Activated CD8-positive, alpha-beta memory T cell treated with anti-CD3 and anti-CD28 coated beads for 4 hours (primary cell): ENCODE measurements at regions not wholly inside any gene's neighbourhood (a gene's known extent, or its start where the extent isn't known, plus 50 kb on each side); places are given as distances from the start of the nearest gene placed in this dataset.

Experiments used
- DNase-seq, 2 donors: peaks; one replicate each; pipeline ENCODE4 v3.0.0-alpha.2; 2020; ENCODE audit warnings: low read depth in 2 of 2

DNA sequence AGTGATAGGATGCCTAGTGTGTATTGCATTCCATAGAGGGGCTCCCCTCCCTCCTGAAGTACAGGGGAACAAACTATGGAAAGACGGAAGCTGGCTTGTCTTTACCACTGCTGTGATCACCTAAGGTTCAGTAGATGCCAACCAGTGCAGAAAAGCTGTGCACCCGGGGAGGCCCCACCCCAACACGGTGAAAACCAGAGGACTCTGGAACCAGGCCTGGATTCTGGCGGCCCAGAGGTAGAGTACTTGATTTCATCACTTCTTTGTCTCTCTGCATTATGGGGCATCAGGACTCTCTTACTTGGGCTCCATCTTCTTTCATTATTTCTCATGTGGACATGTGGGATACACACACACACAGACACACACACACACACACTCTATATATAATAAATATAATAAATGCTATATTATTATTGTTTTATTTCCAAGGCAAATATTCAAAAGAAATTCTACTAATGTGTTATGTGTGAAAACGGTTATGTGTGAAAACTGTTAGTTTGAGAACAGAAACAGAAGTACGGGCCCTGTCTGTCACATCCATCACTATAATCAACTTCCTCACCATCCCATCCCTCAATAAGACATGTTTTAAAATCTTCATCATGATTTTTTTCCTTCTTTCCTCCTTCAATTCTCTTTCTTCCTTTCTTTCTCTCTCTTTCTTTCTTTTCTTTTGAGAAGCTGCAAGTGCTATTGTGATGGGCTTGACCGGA is 152.4 kb upstream of the CMC1 start:
- no peak for DNase-seq

DNA sequence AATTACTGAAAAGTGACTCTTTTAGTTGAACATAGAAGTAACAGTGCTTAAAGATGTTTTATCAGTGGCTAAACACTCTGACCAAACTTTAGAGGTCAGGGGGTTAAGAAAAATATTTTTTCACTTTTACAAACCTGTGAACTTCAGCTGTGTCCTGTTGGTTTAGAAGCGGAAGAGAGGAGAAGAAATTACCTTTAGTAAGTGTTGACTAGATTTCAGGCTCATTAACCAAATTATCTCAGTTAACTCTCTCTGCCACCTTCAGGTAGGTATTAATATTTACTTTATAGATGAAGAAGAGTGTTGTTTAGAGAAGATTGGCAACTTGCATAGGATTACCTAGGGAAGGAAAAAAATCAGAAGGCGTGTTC is 151.9 kb upstream of the CMC1 start:
- no peak for DNase-seq

DNA sequence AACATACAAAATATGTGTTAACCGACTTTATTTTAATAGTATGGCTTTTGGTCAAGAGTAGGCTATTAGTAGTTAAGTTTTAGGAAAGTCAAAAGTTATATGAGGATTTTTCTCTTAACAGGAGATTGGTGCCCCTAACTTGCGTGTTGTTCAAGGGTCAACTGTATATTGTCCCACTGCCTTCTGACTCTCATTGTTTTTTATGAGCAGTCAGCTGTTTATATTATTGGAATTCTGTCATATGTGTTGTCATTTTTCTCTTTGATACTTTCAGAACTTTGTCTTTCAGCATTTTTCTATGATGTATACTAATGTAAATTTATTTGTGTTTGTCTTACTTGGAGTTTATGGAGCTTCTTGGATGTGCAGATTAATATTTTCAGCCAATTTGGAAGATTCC is 142.1 kb upstream of the CMC1 start:
- DNase-seq, result no peak

DNA sequence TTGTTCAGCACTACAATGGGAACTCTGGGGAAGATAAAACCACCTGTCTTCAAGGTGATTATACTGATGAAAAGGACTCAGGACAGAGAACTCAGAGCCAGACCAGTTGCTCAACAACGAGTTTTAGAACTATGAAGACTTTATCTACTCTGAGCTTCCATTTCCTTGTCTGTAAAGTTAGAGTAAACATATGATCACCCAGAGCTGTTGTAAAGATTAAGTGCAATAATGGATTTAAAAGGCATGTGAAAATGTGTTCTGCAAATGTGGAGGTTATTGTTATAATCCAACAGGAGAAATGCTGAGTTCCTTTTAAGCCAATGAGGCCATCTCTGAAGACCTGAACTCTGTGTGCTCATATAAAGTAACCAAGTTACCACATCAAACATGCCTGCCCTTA is 139.7 kb upstream of the CMC1 start:
- no peak for DNase-seq

DNA sequence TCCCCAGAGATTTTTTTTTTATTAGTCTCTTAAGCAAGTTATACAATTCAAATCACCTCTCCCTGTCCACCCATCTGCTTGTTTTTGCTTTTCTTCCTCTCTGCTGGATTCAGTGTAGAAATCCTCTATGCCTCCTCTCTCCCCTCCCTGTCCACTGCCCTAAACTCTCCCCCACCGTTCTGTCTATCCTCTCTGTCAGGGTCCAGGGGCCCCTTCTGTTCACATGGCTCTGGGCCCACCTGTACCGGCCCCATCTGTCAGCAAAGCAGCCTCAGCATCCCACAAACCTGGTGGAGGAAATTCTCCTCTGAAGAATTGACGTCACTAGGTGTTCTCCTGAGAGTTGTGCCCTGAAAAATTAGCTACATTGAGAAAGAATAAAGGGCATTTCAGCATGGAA is 137.6 kb upstream of the CMC1 start:
- no peak for DNase-seq

DNA sequence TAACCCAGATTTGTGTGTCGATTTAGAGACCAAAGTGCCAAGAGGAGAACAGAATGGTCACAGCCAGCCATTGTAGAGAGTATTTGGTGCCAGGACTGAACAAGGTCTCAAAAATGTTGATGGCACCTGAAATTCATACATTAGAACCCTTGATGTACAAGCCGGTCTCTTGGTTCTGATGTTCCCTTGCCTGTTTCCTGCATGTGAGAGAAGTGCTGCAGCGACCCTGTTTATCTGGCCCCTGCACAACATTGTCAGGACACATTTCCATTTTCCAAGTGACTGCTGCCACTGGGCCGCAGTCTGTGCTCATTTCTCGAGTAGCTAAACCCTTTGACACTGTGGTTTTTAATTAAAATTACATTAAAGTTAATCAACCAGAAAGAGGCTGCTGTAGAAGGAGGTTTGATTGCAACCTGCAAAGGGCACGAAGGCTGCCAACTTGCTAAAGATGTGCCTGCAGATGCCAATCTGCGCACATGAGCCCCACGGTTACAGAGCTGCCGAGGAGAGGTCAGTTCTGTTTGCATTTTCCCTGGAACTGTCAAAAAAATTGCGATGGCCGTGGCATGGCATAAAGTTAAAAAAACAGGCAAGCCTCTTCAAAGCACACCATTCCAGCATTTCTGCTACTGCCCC is 136.4 kb upstream of the CMC1 start:
- DNase-seq, result no peak

DNA sequence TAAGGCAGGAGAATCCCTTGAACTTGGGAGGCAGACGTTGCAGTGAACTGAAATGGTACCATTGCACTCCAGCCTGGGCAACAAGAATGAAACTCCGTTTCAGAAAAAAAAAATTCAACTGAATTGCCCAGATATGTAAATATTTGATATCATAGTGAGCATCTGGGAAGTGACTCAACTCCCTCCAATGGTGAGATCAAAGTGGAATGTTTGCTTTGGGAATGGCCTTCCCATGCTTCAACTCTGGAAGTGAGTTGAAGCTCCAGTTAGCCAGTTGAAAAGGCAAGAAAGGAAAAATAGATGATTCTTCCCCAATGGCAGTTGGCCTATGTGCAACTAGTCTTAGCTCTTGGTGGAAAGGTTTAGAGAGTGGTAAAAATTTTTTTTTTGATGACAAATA is 131.6 kb upstream of the CMC1 start:
- no peak for DNase-seq

DNA sequence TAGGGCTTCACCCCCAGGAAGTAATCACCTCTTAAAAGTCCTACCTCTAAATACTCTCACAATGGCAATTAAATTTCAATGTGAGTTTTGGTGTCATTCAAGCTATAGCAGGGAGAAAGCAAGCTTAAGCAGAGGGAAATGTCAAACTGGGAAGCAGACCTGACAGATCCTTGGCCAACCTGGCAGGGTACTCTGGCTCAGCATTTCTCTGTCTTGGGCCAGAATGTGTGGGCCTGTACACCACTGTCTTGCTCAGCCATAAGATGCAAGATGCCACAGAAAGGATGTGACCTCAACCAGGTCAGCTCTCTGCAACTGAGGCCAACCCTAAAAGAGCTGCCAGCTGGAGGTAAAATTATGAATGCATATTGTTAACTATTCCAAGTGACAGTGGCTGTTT is 130.6 kb upstream of the CMC1 start:
- no peak for DNase-seq

DNA sequence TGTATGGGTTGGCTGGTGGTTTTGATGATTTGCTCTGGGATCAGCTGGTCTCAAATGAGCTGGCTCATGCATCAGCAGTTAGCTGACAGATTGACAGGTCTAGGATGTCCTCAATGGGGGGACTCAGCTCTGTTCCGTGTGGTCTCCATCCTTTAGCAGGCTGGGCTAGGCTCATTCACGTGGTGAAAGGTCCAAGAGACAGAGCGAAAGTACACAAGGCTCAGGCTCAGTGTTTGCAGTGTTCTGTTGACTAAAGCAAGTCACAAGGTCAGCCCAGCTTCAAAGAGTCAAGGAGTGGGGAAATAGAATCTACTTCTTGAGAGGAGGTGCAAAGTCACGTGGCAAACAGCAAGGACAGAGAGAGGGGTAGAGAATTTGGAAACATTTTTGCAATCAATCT is 126.5 kb upstream of the CMC1 start:
- DNase-seq, result no peak

DNA sequence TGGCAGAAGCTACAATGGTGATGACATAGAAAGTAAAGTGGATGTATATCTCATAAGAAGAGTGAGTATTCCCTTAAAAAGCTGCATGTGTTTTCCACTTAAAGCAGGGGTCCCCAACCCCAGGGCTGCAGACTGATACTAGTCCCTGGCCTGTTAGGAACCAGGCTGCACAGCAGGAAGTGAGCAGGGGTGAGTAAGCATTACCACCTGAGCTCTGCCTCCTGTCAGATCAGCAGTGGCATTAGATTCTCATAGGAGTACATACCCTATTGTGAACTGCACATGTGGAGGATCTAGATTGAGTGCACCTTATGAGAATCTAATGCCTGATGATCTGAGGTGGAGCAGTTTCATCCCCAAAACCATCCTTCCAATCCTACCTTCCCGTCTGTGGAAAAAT is 126.1 kb upstream of the CMC1 start:
- no peak for DNase-seq

DNA sequence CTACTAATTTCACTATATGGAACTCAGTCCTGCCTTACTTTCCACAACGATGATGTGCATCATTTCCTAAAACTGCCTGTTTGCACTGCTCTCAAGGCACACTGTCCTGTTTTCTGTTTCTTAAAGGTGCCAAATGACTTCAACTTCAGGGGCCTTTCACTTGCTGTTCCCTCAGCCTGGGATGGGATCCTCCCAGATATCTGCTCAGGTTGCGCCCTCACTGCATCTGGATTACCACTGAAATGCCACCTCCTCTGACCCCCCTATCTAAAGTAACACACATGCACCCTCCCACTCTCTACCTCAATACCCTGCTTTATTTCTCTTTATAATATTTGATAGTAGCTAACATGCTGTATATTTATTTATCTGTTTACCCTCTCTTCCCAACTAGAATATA is 123.8 kb upstream of the CMC1 start:
- DNase-seq, result no peak

DNA sequence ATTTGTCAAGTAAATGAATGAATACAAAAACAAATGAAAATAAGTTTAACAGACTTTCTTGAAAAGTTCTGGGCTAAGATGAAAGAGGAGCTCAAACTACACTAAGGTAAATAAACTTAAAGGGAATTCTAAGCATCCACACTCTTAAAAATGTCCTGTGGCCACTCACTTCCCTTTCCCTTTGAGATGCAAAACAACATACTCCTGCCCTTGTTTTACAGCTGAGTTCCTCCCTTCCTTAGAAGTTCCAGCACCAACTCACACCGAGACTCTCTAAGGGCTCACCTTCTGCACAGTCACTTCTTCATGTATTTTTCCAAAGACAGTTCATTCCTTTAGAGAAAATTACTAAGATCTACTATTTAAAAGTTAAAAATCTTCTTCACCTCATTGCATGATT is 123.3 kb upstream of the CMC1 start:
- DNase-seq, result no peak

DNA sequence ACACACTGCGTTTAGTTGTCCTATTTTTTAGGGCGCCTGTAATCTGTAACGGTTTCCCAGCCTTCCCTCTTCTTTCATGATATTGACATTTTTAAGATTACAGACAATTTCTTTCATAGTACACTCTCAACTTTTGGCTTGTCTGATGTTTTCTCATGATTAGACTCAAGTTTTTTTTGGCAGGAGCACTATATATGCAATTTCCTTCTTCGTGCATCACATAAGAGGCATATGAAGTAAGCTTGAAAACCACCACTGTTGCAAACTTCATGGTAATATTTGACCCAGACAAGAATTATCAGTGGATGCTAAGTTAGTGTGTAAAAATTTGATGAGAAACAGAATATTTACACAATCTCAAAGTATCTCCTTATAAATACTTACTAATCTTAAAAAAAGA is 119.2 kb upstream of the CMC1 start:
- no peak for DNase-seq

DNA sequence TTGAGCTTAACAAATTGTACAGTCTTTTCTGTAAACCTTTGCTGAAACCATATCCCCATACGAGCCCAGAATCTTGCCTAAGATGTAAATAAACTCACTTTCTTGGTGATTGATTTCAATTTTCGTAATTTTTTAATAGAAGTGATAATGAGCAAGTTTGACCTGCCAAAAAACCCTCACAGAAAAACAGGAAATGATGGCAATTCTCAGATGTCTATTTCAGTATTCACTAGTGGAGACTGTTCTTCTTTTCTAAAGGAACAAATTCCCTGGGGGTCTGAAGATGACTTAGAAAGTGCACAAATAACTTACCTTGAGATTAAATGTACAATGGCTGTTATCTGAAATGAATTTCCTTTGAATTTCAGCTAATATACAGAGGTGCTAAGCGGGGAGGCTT is 116.5 kb upstream of the CMC1 start:
- DNase-seq, result no peak

DNA sequence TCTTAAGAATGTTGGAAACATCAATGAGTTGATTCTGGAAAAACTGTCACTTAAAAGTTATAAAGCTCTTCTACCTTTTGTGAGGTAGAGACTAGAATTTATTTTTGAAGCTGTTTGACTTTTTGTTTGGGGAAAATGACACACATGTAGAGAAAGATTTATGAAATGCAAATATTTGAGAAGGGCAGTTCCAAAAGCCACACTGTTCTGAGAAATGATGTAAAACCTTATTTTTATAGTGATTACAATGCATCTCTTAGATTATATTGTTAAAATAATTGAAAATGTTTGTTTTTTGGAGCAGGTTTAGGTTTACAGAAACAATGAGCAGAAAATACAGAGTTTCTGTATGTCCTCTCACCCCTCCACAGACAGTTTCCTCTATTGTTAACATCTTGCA is 116.1 kb upstream of the CMC1 start:
- DNase-seq, result no peak

DNA sequence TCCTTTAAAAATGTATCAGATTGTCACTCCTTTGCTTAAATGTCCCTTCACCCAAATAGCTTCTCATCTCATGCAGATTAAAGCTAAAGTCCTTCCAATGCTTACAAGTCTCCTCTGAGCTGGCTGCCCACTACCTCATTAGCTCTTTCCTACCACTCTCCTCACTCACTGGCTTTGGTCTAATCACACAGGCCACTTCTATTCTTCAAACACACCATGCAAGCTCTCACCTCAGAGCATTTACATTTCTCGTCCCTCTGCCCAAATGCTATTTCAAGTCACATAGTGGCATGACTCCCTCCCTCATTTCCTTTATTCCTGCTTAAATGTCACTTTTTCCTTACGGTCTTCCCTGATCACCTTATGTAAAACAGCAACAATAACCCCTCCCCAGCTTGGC is 110.6 kb upstream of the CMC1 start:
- DNase-seq, result no peak

DNA sequence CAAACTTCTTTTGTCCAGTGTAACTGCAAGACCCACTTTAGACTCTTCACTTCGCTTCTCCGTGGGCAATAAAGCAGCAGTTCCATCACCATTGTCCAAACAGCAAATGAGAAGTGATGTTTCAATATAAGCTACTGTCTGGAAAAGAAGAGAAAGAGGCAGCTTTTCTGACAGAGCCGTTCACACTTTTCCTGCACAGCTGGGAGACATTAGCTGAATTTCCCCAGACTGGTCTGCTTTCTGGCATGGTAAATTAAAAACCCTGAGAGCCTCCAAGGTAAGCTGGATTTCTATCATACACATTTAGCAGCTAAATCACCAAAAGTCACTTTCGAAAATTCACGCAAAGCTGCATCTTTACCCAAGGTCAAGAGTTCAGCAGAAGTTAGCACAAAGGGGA is 108.5 kb upstream of the CMC1 start:
- no peak for DNase-seq

DNA sequence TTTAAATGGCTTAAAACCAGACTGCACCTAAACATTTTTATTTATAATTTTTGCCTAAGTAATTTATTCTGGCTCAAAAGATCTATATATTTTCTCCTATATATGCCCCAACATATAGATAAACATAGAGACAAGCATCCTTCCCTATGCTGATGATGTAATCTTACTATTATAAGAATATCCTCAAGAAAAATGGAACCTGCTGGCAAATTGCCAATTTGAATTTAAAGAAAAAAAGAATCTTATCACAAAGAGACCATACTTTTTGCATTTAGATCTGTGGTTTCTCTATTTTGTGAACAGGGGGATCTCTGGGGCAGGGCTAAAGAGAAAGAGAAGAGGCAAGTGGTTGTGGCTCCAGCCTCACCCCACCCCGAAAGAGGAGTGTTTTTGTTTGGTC is 107.2 kb upstream of the CMC1 start:
- no peak for DNase-seq

DNA sequence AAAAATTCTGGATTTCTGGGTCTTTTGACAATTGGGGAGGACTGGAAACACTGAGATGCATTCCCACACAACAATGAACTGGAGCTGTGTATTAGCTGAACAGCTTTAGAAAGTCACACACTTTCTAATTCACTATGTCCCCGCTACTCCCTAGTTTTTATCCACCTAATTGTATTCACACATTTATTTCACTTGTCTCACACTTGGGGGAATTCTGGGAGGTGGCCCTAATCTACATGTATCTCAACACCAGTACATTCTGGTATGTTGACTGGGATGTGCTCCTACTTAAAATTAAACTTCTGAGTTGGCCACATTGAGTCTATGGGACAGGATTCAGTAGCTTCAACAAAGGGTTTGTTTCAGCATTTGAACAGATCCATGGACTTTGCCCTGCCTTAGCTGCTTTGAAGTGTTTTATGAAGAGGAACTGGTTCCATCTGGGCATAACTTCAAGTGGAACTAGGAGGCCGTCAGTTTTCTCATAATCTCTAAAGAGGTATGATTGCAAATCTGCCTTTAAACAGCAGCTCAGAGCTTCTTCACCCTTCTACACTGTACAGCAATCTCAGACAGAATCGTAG is 106.5 kb upstream of the CMC1 start:
- DNase-seq, result no peak

DNA sequence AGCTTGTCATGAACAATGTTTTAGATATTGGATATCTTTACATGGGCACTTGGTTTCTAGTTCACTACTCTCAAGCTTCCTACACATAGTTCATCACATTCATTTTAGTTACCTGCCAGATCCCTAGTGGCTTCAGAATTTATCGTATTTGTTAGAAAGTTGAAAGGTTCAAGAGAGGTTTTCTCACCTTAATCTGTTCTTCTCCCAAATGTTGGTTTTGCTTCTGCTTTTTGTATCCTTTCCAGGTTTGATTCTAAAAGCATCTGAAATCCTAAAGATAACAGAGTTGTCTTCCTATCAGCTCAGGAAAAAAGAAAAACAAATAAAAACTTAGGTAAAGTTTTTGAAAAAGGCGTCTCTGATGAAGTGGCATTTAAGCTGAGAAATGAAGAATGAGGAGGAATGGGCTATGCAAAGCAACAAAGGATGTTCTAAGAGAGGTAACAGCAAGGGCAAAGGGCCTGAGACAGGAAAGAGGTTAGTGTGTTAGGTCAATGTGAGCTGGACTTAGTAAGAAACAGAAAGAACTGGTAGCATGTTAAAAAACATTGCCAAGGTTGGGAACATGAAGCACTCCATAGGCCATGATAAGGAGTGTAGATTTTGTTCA is 104.7 kb upstream of the CMC1 start:
- DNase-seq, result no peak

DNA sequence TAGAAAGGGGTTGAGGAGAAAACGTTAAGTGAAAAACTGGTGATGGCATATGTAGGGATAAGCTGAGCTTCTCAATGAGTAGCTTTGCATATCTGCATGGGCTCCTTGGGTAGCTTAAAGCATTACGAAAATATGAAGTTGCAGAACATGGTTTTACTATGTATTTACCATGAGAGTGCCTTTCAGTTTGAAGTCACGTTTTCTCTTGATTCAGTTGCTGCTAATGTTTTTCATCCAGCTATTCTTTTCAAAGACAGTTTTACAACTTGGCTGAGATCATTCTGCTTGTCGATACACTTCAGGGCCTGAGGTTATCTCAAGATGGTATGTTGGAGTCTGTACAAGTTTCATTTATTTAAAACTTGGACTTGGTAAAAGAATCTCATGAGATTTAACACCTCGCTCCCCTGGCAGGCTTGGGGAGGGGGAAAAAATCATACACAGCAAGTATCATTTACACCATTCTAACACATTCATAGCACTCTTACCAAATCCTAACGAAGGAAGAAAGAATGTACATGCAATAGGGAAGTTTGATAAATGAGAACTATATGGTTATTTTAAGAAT is 103.3 kb upstream of the CMC1 start:
- no peak for DNase-seq

DNA sequence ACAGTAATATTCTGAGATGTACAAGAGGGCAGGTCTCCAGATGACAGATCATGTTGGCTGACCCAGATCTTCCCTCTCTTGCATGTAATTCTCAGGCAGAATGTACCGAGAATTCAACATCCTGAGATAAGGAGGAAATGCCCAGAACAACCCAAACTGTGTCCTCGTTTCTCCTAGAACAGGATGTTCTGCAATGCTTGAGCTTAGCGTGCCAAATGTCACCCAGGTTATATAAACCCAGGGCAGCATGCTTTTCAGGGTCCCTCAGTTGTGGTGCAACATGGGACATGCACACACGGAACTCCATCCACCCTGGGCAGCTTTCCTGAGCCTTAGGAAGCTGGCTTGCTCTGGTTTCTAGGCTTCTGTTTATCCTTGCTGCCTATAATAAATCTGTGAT is 102.1 kb upstream of the CMC1 start:
- DNase-seq, result no peak
